NT2/D1 (cell line): ENCODE measurements at regions not wholly inside any gene's neighbourhood (a gene's known extent, or its start where the extent isn't known, plus 50 kb on each side); places are given as distances from the start of the nearest gene placed in this dataset.

Experiments used
- SUZ12 ChIP-seq: IDR thresholded peaks from 2 replicates; pipeline ENCODE4 v1.6.1; 2011; ENCODE audit not compliant: insufficient read length, insufficient read depth; ENCODE audit errors: extremely low read depth
- YY1 ChIP-seq: IDR thresholded peaks from 2 replicates; pipeline ENCODE4 v1.6.1; 2011; ENCODE audit not compliant: insufficient read length, insufficient read depth
- ZNF274 ChIP-seq: IDR thresholded peaks from 2 replicates; pipeline ENCODE4 v1.6.1; 2011; ENCODE audit warnings: mild to moderate bottlenecking, low read depth, low read length

DNA sequence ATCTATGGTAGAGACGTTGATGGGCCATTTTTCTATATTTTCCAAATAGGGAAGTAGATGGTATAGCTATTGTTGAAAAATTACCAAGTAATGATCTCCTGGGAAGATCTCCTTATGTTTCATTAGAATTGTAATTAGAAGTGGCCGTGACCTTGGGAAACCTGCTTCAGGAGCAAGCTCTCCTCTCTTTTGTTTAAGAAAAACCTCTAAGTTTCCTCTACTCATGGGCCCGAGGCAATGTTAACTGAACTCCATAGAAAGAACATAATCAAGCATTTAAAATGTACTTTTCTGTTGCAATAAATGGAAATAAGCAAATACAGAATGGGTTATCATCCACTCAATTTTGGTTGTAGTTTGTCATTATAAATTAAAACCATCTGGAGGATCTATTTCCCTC is 511.2 kb upstream of the MDFIC2 start:
- no peak for TF ChIP-seq YY1
- no peak for TF ChIP-seq SUZ12
- no peak for TF ChIP-seq ZNF274
